Islet precursor cell (in vitro differentiated cells): ENCODE measurements at regions not wholly inside any gene's neighbourhood (a gene's known extent, or its start where the extent isn't known, plus 50 kb on each side); places are given as distances from the start of the nearest gene placed in this dataset.
"Not testable (repeated sequence)": the region's sequence is repeated elsewhere in the genome, so short reads cannot be mapped to it uniquely, and the experiment has no call there.

Experiments used
- DNase-seq: peaks from one replicate; pipeline ENCODE4 v3.0.0-alpha.2; 2018

DNA sequence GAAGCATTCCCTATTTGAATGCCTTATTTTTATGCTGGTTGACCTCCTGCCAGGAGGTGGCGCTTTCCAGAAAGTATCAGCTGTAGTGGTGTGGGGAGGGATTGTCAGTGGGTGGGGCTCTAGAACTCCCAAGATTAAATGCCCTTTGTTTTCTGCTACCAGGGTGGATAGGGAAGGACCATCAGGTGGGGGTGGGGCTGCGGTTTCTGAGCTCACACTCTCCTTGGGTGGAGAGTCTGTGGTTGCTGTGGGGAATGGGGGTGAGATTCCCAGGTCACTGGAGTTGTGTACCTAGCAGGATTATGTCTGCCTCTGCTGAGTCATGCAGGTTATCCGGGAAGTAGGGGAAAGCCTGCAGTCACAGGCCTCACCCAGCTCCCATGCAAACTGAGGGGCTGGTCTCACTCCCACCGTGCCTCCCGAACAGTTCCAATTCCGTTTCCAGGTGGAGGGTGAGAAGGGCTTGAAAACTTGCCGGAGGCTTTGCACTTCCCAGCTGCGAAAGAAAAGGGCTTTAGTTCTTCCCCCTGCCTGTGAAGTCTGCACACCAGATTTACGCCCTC lies 68.3 kb downstream of the ALG10B start:
- DNase-seq = peak; percentile 77

DNA sequence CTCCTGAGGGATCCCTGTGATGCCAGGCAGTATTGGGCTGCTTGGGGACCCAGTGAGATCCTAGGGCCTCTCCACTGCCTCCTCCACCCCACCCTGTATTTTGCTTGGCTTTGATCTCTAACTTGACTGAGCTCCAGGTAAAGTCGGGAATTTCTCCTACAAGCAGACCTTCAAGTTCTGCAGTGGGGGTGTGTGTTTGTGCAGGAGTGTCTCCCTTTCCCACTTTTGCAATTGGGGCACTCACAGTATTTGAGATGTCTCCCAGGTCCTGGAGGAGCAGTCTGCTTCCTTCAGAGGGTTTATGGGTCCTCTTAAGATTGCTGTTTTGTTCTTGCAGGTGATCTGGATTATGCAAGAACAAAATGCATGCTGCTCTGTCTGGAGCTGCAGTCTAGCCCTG lies 68.9 kb downstream of the ALG10B start:
- no peak for DNase-seq

DNA sequence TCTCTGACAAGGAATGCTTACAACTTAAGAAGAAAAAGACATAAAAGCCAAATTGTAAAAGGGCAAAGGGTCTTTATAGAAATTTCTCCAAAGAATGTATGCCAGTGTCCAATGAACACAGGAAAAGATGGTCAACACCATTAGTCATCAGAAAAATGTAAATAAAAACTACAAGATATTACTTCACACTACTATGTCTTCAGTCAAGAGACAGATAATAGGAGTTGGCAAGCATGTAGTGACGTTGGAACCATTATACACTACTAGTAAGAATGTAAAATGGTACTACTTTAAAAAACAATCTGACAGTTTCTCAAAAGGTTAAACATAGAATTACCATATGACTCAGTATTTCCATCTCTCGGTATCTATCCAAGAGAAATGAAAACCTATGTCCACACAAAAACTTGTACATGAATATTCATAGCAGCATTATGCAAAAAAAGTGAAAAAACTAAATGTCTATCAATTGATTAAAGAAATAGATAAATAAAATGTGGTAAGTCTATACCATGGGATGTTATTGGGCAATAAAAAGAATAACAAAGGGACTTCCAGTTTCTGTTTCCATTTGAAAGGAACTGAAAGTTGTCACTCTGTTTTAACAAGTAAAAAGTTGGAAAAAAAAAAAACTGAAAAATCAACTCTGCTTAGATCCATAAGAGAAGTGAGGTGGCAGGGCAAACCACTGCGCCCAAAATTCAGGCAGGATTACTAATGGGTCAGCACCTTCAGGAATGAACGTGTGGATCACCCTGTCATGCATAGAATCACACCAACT lies 69.8 kb downstream of the ALG10B start:
- DNase-seq = no peak

DNA sequence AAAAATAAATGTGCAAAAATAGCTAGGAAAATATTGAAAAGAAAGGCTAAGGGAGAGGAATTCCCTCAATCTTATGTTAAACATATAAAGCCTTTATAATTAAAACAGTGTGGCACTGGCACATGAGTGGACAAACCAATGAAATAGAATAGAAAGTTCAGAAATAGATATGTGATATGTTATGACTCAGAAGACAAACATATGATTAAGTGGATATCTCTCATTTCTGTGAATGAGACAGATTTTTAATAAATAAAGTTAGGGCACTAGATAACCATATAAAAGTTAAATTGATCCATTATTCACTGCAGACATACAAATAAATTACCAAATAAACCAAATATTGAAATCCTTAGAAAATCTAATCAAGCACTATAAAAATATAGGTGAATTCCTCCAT lies 73.0 kb downstream of the ALG10B start:
- no peak for DNase-seq

DNA sequence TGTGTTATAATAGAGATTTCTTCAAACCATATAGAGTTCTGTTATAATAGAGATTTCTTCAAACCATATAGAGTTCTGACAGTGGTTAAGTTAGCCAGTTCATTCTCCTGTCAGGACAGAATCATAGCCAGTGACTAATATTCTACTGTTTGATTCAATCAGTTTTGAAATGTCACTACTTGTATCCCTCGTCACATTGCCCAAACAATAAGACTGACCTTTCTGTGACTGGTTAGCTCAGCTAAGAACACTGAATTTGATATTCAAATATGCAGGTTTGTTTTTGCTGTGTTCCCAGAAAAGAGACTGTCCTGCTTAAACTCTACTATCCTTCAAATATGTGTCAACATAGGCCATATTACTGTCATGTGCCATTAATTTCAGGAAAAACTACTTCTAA lies 74.4 kb downstream of the ALG10B start:
- no peak for DNase-seq

DNA sequence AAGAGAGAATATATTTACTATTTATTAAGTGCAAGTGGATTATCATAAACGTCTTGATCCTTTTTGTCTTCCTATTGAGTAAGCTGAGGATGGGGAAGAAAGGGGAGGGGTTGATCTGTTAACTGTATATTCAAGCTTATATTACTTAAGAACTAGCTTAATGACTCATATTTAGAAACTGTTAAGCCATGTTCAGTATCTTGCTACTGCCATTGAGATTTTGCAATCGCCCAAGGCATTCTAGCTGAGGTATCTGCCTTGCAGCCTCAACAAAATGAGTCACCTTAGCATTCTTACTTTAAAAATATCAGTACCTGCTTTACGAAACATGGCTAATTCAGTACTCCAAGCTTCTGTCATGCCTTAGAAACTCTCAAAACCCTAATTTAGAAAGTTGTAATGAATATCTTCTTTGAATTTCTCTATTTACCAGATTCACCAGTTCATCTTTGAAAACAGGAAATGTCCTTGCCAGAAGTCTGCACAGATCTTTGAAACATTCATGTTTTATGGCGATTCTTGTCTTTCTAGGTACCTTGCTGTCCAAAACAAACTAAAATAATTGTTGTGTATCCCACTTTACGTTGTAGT lies 76.1 kb downstream of the ALG10B start:
- DNase-seq = no peak

DNA sequence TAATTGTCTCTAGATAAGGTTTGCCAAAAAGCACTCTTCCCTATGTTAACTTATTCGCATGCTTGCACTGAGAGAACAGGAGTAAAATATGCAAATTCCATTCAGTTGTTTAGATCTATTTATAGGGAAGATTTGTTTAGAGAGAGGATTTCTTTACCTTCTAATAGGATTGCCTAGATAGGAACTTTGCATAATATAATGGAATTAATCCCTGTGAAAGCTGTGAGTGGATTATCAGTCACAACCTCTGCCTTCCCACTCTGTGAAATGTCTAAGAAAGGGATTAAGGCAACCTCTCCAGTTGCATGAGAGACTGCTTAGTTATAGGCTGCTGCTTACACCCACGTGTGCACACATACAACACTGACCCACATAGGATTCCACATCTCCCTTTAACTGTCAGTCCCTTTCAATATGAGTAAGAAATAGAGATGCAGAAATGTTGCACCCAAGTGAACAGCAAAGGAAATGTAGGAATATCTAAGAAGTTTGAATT lies 83.2 kb downstream of the ALG10B start:
- no peak for DNase-seq

DNA sequence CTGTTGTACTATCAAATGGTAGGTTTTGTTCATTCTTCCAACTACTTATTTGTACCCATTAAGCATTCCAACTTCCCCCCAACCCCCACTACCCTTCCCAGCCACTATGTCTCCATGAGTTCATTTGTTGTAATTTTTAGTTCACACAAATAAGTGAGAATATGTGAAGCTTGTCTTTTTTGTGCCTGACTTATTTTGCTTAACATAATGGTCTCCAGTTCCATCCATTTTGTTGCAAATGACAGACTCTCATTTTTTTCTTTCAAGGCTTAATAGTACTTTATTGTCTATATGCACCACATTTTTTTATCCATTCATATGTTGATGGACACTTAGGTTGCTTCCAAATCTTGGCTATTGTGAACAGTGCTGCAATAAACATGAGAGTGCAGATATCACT lies 86.2 kb downstream of the ALG10B start:
- no peak for DNase-seq

DNA sequence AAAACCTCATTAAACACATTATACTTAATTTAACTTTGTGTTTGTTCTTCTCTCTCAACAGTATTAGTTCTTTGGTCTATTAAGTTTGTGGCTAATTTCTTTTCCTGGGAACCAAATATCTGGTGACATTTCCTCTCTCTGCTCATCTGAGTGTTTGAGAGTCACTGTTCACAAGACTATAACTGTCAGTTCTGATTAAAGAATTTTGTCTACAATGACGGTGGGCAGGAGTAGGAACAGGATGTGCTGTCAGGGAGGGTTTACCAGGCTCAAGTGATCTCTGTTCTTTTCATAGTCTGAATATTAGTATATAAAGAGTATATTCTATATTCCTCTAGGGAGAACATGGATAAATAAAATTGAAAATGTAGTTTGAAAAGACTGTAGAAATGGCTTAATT lies 92.9 kb downstream of the ALG10B start:
- DNase-seq = no peak

DNA sequence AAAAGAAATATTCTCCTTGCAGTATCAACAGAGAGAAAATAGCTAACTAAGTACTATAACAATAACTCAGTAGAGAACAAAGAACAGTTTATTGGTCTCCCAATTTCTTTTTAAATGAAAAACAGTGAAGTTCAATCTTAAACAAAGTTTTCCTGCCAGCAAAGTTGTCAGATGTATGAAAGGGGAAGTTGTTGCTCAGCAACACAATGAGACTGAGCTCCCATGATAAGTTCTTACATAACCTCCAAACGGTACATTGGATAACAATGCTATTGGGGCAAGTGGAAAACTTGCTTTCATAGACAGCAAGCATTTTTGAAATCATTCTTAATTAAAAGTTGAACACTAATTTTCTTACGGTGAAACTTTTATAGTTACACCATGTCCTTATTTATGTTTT lies 94.9 kb downstream of the ALG10B start:
- DNase-seq = no peak

DNA sequence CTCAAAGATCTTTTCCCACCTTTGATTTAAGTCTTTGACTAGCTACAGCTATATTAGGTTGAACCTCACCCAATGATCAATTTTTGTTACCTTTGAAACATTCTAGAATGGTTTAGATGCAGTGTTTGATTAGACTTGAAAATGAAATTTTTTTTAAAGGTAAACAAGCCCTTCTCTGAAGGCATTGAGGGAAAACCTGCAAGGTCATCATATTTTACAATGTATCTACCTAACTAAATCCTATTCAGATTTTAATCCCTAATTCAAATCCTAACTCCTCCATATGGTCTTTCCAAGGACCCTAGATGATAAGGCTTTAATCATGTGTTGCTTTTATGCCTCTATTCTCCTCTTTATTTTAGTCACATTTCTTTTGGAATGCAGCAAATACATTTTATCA lies 95.4 kb downstream of the ALG10B start:
- no peak for DNase-seq

DNA sequence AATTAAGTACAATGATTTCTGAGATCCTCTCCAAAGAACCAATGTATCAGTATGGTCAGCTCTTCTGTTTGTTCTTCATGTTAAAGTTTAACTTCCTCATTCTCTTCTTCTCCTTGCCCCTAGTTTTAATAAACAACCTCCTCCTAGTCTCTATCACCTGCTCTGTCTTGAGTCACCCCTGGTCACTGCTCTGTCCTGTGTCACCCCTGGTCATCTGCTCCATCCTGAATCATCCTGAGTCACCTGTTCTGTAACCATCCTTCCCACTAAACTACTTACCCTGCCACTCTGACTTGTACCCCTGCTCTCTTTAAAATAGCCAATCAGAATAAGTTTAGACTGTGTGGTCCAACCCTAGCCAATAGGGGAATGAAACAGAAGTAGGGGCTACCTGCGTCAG lies 100.5 kb downstream of the ALG10B start:
- DNase-seq = no peak

DNA sequence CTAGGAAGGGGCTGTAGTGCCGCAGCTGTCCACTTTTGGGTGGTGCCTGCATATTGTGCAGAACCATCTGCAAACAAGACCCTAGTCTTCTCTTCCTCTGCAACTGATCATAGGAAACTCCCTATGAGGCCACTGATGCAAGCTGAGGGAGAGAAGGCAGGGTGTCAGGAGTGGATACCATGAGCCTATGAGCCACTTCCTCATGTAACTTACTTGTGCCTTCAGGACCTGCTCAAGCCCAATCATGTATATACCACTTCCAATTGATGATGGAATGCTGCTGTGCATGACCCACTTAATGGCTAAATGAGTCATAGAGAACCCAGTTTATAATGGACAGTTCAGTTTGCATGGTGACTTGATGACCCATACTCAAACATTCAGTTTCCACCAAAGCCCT lies 107.9 kb downstream of the ALG10B start:
- DNase-seq = no peak

DNA sequence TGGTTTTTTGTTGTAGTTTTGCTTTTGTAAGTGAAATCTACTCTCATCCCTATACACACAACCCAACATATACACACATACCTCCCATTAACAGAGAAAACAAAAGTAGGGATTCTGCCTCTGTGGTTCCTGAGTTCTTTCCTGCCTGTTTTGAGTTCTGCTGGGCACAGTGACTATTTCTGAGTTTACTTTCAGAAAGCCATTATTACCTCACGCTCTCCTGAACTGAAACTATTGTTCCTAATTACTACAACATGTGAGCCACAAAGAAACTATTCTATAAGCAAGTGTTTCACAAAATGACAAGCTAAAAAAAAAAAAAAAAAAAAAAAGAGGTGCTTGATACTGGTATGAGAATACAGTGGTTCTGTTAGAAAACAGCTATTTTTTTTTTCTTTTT lies 110.9 kb downstream of the ALG10B start:
- no peak for DNase-seq

DNA sequence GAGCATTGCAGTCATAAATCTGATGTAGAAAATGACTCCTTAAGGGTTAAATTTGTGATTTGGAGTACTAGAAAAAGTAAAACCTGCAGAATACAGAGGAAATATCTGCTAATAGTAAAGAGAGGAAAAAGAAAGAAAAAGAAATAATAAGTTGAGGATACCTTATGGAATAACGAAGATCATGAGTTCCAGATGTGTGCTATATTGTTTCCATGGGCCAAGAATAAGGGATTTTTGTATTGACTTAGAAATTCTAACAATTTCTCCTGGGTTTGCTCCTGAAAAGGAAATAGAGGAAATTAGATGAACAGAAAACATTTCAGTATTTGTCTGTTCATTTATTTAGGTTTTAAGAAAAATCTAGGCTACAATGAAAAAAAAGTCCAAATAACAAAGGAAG lies 115.3 kb downstream of the ALG10B start:
- no peak for DNase-seq

DNA sequence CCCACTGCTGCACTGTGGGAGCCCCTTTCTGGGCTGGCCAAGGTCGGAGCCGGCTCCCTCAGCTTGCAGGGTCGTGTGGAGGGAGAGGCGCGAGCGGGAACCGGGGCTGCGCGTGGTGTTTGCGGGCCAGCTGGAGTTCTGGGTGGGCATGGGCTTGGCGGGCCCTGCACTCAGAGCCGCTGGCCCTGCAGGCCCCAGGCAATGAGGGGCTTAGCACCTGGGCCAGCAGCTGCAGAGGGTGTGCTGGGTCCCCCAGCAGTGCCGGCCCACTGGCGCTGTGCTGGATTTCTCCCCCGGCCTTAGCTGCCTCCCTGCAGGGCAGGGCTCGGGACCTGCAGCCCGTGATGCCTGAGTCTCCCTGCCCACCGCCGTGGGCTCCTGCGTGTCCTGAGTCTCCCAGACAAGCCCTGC lies 125.3 kb downstream of the ALG10B start:
- DNase-seq = not testable (repeated sequence)

DNA sequence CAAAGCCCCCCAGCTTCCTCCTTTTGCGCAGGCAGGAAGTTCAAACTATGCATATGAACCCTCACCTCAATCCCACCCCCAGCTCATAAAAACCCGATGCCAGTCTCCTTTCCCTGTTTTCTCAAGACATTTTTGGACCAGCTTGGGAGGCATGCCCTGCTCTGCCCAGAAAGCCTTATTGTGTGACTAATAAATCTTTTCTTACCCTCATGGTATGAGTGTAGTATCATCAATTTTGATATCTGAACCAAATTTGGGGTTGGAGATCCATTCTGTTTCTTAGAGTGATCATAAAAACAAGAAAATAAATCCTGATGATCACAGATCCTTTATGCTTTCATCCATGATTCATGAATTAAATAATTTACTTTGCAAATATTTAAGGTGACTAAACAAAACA lies 128.5 kb downstream of the ALG10B start:
- DNase-seq = no peak

DNA sequence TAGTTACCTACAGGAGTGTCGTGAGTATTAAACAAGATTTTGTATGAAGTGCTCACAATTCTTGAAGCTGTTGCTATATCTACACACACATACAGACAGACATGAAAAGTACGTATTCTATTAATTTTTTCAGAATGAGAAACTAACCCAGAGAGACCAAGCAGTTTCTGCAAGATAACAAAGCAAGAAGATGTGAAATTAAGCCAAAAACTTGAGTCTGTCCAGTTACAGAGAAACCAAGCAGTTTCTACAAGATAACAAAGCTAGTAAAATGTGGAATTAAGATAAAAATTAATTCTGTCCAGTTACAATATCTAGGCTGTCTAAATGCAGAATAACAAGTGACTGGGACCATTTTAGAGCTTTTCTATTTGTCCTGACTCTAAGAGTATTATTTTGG lies 132.4 kb downstream of the ALG10B start:
- no peak for DNase-seq

DNA sequence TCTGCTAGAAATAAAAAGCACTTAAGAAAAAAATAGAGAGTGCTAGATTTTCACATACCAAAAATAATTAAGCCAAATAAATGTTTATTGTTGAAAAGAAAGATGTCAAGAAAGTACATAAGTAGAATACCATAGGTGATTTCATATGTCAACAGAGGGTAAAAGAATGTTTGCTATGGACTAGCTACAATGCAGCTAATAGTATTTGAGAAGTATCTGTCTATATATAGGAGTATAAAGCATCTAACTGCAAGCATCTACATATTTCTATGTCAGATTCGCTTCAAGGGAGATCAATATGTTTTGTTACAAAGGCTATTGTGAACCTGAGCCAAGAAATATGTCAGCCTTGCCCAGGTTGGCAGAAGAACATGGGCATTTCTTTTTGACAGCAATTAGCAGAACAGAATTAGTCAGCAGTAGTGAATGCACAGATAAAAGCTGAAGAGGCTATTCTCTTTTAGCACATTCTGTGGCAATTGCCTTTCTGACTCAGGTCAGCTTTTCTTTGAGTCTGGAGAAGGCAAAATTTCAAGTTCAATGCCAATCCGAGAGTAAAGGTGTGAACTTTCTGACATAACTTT lies 140.1 kb downstream of the ALG10B start:
- no peak for DNase-seq

DNA sequence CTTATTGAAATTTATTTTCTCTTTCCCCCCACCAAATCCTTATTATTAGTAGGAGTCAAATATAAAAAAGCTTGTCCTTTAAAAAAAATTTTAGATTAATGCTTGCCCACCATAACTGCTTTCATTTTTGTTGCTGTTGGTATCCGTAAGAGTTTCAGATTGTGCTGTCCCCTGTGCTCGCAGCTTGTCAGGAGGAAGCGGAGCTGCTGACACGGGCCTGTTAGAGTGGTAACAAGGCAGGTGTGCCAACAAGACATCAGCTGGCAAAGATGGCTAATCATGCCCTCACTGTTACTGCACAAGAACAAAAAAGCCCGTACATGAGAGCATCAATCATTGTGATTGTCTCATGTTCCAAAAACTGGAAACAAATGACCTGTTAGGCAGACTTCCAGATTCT lies 148.4 kb downstream of the ALG10B start:
- DNase-seq = no peak

DNA sequence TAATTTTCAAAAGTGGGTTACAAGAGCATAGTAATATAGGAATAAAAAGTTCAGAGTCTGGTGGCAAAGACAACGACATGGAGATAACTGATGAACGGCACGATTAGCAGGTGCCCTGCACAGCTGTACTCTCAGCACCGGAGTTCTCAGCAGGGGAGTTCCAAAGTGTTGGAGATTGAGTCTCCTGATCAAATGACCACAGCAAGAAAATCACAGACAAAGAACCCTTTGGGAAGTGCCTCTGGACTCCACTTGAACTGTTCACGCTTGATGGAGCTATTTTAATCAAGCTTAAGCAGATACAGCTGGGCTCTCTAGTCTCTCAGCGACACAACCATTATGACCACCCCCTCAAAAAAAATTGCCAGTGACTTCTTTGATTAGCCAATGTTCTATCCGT lies 153.1 kb downstream of the ALG10B start:
- DNase-seq = no peak

DNA sequence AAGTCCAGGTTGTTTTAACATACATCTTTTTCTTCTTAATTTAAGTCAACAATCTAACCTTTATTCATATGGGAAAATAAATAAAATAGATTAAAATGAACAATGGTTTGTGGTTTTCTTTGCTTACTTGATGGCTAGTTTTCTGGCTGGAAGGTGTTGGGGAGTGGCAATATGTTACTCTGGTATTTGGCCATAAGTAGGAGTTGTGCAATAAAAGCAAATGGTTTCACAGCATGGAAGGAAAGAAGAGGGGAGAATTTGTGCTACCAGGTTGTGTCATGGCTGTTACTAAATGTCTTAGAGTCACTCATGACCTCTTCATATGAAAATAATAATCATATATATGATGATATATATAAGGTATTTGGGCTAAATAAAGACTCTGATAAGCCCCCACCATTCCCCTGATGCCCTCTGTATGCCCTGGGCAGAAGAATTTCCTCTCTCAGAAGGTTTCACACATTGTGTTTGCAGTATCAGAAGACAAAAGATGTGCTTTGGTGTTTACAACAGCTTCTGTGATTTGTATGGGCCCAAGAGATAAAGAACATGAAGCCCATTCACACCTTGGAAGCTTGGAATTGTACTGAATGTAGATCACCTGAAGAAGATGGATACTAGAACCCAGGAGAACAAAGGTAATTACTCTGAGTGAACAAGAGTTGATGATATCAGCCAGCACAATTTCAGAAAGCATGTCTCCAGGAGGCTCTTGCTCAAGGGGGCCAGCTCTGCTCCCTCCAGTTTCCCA lies 160.9 kb downstream of the ALG10B start:
- no peak for DNase-seq

DNA sequence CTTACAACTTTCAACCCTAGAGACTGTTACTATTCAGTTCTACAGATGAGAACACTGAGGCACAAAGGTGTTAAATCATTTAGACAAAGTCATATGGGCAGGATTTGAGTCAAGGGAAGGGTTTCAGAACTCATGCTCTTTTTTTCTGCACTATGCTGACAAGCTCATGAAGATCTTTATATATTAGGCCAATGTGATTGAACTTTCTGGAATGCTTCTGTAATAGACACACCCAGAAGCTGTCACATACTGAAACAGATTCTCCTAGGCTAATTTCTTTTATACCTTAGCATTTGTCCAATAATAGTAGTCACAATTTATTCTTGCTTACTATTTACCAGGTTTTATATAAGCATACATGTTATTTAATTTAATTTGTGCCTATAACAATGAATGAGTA lies 164.0 kb downstream of the ALG10B start:
- DNase-seq = no peak
